ENCODE measurements at regions not wholly inside any gene's neighbourhood (a gene's known extent, or its start where the extent isn't known, plus 50 kb on each side); places are given as distances from the start of the nearest gene placed in this dataset.

GRCh38 chr5:53323511-53323910 is 156.9 kb upstream of the FST start:
- no peak for TF ChIP-seq CTCF (IDR thresholded peaks at IDR 0.05 in 4 of 5, conservative IDR thresholded peaks at IDR 0.05 in 1 of 5)
- TF ChIP-seq POLR2A (IDR thresholded peaks at IDR 0.05) = no peak

Measured in gastrocnemius medialis (tissue), 4 donors.